ENCODE measurements at regions not wholly inside any gene's neighbourhood (a gene's known extent, or its start where the extent isn't known, plus 50 kb on each side); places are given as distances from the start of the nearest gene placed in this dataset.
A peak's percentile ranks its signal among the peaks of the same experiment; 100 is the strongest.

DNA sequence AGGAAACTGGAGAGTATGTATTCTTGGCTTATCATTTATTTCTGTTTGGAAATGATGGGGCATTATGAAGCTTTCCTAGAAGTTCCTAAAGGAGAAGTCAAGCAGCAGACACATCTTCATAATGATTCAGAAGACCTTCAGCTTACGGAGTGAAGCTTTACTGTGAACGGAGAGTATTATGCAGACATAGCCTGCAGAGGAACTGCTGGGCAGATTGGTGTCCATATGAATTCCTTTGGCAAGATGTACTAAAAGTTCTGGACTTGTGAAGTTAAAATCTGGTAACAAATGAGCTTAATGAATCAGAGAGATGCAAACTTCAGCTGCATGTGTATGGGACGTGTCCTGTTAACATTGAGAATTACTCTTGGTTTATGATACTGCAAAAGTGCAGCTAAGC lies 60.1 kb downstream of the NABP1 start:
- no peak for DNase-seq (ENCODE audit: low read depth, low spot score)

DNA sequence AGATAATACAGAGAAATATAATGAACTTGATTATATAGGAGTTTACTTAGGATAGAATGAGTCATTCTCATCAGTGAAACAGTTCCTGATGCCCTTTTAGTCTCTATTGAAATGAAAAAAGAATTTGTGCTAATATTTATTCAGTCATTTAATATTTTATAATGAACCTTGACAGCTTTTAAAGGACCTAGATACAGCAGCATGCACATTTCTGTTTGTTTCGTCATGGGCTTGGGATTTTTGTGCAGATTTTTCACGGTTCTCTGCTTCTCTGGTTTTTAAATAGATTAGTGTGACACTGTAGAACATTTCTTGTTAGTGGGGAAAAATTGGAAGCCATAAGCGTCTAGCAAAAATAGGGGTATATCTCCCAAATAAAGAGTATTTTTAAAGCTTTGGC lies 60.7 kb downstream of the NABP1 start:
- no peak for DNase-seq (ENCODE audit: low read depth, low spot score)

DNA sequence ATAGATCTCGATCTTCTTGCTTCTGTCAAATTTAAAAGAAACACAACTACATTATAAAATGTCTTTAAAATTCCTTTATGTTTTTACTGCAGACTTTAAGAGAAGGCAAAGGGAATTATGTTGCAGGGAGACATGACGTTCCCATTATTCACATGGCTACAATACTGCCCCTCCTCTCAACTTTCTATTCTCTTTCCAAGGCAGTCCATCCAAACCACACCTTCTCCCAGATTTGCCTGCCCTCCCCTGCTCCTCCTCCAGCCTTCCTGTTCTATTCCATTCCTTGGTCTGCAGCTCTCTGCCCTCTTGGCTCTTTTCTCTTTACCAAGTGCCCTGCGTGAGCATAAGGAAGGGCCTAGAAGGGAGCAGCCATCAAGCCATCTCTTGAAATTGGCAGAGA lies 61.3 kb downstream of the NABP1 start:
- DNase-seq (ENCODE audit: low read depth, low spot score): no peak

DNA sequence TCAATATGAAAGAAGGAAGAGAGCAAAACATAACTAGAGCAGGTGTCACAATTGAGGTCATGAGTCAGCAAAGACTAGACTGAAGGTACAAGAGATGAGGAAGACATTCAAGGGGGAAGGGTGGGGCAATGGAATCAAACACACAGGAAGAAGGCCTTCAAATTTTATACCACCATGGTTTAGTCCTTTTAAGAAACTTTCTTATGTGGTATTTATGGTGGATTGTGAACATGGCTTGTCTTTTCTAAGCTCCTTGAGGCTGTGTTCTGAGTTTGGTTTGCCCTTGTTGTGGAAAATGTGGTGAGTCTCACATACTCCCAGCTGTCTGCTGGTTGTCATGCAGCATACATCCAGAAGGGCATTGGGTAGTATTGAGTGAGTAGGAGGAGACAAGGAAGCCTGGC lies 62.1 kb downstream of the NABP1 start:
- DNase-seq (ENCODE audit: low read depth, low spot score): no peak

DNA sequence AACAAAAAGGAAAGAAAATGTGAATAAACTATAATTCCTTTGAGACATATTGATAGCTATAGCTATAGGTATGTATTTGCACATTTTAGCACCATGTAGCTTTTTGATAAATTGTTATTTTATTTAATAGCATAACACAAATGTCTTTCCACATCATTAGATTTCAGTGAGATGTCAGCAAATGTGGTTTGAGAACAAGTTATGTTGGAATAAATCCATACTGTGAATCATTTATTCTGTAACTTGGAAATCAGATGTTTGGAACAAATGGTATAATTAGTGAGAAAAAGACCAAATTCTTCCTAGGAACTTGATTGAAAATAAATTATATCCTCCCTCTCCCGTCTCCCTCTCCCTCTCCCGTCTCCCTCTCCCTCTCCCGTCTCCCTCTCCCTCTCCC lies 62.8 kb downstream of the NABP1 start:
- no peak for DNase-seq (ENCODE audit: low read depth, low spot score)

DNA sequence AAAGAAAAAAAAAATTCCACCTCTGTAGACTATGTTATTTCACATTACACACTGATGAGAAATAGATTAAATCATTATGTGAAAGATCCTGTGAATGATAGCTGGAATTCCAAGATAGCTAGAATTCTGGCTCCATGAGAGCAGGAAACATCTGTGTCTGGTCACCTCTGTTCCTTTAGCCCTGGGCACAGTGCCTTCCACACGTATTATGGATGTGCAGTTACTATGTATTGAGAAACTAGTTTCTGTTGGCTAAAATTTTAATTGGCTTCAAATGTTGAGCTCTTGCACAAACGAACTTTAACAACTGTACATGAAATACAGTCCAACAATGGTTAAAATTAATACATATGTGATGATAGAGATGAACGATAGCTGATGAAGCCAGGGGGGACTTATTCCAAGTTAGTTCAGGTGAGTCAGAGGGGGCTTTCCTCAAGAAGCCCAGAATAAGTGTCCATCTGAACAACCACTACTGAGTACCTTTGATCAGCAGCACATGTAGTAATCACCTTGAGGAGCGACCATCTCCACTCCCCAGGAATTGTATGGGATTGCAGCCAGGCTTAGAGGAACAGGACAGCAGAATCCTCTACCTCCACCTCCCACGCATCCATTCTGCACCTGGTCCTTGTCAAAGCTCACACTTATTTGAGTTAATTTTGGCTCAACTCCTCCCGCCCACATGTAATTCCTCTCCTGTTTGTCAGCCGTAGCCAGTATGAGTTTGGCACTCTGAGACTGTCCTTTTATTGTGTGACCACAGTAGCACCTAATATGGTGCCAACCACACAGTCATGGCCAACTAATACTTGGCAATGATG lies 68.6 kb downstream of the NABP1 start:
- no peak for DNase-seq (ENCODE audit: low read depth, low spot score)

DNA sequence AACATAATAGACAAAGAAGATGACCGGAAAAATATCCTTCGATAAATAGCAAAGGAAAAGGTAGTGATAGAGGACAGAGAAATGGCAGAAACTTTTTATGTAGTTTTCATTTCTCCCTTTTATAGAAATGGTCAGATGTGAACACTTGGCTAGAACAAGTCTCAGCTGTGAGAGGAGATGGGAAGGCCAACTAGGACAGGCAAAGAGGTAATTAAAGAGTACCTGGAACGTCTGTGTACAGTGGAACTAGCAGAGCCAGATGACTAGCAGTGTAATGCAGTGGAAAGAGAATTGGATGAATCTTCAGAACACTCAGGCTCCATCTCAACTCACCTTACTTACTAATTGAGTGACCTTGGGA lies 69.2 kb downstream of the NABP1 start:
- DNase-seq (ENCODE audit: low read depth, low spot score): no peak

DNA sequence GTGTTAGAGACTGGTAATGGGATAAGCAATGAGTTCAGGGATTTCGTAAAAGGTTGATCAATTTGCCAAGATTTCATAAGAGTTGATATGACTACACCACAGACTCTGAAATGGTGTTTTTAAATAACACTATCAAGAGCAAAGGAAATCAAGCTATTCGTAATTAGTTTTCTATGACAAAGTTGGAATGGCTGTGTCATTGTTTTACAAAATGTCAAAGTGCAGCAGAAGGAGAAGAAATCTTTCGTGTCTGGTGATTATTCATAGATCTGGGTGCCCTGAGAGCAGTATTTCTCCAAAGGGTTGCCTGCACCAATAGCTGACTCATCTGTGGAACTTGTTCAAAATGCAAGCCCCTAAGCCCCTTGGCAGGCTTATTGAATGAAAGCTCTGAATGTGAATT lies 70.1 kb downstream of the NABP1 start:
- DNase-seq (ENCODE audit: low read depth, low spot score): no peak

DNA sequence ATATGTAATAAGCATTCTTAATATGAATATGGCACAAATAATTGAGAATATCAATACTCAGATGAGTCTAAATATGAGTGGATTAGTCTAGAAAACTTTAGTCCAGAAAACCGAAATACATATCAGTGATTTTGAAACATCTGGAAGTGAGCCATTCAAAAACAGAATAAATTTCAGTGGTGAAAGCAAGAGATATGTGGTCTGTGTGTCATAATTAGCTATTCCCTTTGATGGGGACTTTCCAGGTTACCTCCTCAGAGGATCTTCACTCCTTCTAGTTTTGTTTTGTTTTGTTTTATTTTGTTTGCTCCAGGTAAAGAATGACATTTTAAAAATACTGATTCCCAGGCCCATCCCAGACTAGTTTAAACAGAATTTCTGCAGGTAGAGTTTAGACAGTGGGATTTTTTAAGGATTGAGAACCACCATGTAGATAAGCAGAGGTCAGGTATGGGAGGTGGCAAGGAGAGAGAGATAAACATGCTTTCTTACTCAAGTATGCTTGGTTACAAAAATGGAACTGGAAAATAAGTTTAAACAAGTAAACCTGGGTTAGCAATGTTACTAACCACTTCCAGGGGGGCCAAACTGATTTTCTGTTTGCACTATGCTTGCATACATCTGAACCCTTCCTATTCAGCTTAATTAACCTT lies 70.7 kb downstream of the NABP1 start:
- DNase-seq (ENCODE audit: low read depth, low spot score): no peak

DNA sequence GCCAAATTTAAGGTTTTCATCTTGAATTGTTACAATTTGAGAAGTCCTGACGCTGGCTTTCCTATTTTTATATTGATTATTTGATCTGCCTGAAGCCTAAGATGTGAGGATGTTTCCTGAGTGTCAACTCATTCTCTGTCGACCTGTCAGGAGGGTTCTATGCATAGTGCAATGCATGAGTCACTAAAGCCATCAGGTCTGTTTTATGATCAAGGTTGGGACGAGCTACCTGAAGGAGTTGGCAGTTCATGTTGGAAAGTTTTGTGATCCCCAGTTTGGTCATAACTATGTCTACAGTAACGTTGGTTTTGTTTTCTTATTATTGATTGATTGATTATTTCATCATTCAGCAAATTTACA lies 71.2 kb downstream of the NABP1 start:
- DNase-seq (ENCODE audit: low read depth, low spot score): no peak

DNA sequence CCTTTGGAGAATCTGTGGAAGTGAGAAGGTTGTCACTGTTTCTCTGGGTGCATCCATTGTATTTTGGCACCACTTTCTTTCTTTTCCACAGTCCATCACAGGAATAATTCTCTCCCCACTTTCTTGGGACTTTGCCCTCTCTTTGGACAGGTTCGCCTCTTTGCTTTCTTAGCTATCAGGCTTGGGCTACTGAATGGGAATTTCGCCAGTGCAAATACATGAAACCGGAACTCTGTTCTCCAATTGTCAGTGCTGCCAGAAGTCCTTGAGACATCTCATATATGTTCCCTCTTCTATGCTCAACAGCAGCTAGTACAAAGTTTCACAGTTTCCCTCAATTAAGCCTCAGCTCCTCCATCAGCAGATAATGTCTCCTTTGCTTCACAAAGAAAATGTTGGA lies 76.2 kb downstream of the NABP1 start:
- DNase-seq (ENCODE audit: low read depth, low spot score): no peak

DNA sequence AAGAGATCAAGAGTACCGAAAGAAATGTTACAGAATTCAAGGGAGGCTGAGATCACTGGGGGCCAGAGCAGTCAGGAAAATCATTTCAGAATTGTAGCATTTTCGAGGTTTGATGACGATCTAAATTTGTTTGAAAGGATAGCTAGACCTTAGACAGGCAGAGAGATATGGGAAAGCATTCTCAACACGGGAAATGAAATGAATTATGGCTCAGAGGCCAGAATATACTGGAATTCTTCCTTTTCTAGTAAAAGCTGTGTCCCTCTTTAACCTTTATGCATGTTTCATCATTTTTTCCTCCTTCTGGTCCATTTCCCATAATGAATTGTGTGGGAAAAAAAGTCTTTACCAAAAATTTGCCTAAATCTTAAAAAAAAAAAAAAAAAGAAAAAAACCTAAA lies 78.8 kb downstream of the NABP1 start:
- DNase-seq (ENCODE audit: low read depth, low spot score): no peak

DNA sequence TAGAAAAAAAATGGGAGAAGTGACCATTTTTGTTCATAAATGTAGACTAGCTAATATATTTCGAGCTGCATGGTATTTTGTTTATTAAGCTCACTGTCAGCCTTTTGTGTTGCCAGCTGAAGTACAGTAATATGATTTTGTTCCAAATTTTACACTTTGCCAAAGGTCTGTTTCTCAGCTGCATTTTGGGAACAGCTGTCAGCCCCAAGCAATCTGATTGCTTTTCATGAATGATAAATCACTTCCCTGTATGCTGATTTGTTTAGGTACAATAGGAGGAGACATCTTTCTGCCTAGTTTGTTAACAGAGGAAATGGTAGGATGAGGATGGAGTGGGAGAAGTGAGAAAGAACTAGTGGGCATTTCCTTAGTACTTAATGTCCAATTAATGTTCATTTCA lies 79.3 kb downstream of the NABP1 start:
- no peak for DNase-seq (ENCODE audit: low read depth, low spot score)

DNA sequence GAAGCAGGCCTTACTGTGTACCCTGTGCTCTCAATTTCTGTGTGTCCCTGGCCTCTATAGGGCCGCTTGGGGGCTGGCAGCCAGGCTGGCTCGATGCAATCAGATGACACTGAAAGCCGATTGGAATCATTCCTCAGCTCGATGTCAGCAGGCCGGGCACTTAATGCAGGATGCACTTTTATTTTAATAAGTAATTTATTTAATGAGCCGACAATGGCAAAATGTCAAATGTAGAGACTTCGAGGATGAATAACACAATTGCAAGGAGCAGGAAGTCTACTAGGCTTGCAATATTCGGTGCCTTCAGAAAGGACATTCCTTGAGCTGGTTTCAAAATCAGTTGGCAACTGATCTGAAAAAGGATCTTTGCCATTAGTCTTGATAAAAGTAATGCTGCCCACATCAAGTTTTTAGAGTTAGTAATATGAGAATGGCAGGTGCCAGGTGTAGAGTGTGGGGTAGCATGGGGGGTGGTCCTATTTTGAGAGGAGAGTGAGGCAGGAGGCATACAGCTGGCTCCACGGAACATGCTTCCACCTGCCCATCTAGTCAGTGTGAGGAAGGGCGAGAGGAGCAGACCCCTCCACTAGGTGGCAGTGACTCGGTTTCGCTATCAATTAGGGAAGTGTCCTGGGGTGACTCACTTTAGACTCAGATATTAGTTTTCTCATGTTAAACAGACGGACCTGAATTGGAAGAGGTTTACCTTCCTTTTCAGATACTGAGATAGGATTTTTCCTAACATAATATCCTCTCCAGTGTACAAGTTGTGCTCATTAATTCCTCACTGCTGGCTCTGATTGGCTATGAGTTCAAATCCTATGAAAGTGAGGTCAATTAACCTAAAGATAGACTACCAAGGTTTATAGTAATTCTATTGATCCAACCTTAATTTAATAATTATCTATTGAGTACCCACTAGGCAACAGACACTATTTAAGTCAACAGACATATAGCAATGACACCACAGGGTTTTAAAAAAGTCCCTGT lies 80.9 kb downstream of the NABP1 start:
- peak; percentile 9 for DNase-seq (ENCODE audit: low read depth, low spot score)

DNA sequence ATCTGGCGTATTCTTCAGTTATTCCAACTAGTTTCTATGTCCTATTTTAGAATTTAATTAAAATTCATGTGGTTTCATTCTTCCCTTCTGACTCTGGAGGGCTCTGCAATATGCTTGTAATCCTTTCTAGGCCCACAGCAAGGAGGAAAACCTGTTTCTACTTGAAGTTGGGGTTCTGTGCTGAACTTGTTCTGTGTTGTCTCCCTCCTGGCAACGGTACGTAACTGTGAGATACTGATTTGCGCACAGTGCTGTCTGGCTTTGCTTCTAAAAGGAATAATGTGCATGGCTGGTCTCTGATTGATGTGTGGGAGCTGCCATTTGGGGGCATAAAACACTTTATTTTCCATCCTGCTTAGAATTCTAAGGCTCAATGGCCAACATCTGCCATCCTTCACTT lies 81.7 kb downstream of the NABP1 start:
- no peak for DNase-seq (ENCODE audit: low read depth, low spot score)

DNA sequence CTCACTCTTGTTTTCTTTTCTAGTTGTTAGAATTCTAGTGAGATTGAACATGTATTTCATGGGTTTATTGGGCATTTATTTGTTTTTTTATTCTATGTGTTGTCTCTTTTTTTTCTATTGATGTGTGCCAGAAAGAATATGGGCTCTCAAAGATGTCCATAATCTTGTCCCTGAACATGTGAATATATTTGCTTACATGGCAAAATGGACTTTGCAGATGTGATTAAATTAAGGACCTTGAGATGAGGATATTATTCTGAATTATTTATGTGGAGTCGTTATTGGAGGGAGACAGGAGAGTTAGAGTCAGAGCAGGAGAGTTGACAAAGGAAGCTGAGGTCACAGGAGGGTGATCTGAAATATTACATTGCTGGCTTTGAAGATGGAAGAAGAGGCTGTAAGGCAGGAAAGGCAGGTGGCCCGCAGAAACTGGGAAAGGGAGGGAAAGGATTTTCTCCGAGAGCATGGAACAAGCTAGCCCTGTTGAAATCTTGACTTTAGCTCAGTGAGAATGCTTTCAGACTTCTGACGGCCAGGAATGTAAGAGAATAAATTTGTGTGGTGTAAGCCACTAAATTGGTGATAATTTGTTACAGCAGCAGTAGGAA lies 82.8 kb downstream of the NABP1 start:
- no peak for DNase-seq (ENCODE audit: low read depth, low spot score)

DNA sequence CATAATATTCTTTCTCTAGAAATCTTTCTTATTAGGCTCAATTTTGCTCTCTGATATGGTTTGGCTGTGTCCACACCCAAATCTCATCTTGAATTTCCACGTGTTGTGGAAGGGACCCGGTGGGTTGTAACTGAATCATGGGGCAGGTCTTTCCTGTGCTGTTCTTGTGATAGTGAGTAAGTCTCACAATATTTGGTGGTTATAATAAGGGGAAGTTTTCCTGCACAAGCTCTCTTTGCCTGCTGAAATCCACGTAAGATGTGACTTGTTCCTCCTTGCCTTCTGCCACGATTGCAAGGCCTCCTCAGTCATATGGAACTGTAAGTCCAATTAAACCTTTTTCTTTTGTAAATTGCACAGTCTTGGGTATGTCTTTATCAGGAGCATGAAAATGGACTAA lies 73.8 kb downstream of the CAVIN2 start:
- no peak for DNase-seq (ENCODE audit: low read depth, low spot score)

DNA sequence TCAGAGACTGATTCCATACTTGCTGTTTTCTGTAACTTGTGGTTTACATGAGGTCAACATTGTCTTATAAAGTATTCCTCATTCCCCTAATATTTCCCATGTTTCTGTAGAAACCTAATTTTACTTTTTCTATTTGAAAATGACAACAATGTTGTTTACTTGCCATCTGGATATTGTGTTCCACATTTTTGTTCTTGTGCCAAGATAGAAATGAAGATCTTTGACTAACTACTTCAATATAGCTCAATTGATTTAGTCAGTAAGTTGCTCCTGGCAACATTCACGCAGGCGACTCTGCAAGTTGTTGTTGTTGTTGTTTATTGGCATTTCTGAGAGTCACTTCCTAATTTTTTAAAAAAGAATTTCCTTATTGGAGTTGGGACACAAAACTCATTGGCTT lies 69.5 kb downstream of the CAVIN2 start:
- DNase-seq (ENCODE audit: low read depth, low spot score): no peak

DNA sequence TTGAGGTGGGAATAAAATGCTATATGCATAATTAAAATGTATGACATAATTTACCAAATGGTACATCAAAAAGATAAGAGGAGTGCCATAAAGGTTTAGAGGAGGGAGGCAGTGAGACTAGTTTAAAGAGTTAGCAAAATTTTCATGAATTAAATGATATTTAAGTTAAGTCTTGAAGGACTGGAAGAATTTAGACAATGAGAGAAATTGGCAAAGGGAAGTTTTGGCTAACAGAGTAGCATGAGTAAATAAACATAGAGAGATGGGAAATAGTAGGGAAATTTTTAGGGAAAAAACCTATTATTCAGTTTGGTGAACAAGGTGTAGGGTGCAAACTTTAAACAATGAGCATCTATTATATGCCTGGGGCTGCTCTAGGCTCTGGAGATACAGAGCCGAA lies 68.8 kb downstream of the CAVIN2 start:
- DNase-seq (ENCODE audit: low read depth, low spot score): no peak

DNA sequence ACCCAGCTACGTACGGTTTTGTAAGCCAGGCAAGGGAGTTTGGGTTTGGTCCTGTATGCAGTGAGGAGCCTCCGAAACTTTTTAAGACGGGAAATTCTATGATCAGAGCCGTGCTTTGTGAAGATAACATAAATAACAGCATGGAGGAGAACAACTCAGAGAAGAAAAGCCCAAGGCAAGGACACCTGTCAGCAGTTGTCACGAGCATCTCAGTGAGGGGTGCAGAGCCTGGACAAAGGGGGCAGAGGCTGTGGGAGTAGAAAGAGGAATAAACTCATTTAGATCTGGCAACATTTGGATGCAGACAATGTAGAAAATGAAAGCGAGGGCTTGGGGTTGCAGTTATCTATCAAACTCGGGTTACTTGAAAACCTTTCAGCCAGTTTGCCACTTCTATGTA lies 64.5 kb downstream of the CAVIN2 start:
- DNase-seq (ENCODE audit: low read depth, low spot score): no peak

DNA sequence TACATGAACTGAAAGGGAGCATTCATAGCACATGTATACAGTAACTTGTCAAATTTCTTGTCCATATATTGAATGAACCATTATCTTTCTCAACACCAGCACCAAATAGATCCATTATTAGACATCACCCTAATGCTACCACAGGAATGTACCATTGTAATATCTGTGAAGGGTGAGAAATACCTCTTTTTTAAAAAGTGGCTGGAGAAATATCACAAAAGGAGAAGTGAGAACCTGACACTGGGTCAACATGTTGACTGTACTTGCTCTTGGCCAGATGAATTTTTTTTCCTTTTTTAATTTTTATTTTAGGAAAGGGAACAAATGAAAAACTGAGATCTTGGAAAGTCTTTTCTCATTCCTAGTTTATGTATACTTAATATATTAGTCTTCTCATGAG lies 63.5 kb downstream of the CAVIN2 start:
- DNase-seq (ENCODE audit: low read depth, low spot score): no peak
